GM12878 (cell line): ENCODE measurements at regions not wholly inside any gene's neighbourhood (a gene's known extent, or its start where the extent isn't known, plus 50 kb on each side); places are given as distances from the start of the nearest gene placed in this dataset.

ENCODE experiments used
- BHLHE40 ChIP-seq, 2 experiments: fragments of 450-650 bp in 1 of 2; IDR thresholded peaks; 2 replicates each; pipeline ENCODE4 v1.6.1; 2011 to 2017; ENCODE audit warnings: low read depth in 2 of 2, borderline replicate concordance in 1 of 2, improper control_type of control experiment in 1 of 2, low read length in 1 of 2, mild to moderate bottlenecking in 1 of 2
- BRCA1 ChIP-seq: IDR thresholded peaks from 2 replicates; pipeline ENCODE4 v1.6.1; 2011; ENCODE audit warnings: low read depth, low read length, improper control_type of control experiment
- CBFB ChIP-seq: IDR thresholded peaks from 2 replicates; pipeline ENCODE4 v1.6.1; 2016; ENCODE audit warnings: antibody characterized with exemption, low read depth
- CHD2 ChIP-seq: IDR thresholded peaks from 2 replicates; pipeline ENCODE4 v1.6.1; 2011; ENCODE audit warnings: low read depth, low read length, improper control_type of control experiment, borderline replicate concordance
- CREB1 ChIP-seq: IDR thresholded peaks from 2 replicates; pipeline ENCODE4 v1.6.1; 2012; ENCODE audit warnings: low read depth, mild to moderate bottlenecking, inconsistent platforms
- EZH2 ChIP-seq: IDR thresholded peaks from 2 replicates; pipeline ENCODE4 v1.6.1; 2012; ENCODE audit warnings: low read depth, mild to moderate bottlenecking, control low read depth, inconsistent platforms, low read length, borderline replicate concordance; ENCODE audit not compliant: control insufficient read depth
- MXI1 ChIP-seq: fragments of 150-350 bp; IDR thresholded peaks from 2 replicates; pipeline ENCODE4 v1.6.1; 2011; ENCODE audit warnings: low read depth, mild to moderate bottlenecking, inconsistent platforms, low read length, improper control_type of control experiment
- RAD21 ChIP-seq: IDR thresholded peaks from 2 replicates; pipeline ENCODE4 v1.6.1; 2011; ENCODE audit warnings: mild to moderate bottlenecking, low read depth, low read length, moderate library complexity; ENCODE audit not compliant: insufficient read depth
- SIN3A ChIP-seq: IDR thresholded peaks from 2 replicates; pipeline ENCODE4 v1.6.1; 2012; ENCODE audit warnings: low read depth, low read length, improper control_type of control experiment
- TARDBP ChIP-seq: IDR thresholded peaks from 2 replicates; pipeline ENCODE4 v1.6.1; 2016; ENCODE audit warnings: borderline replicate concordance
- TBL1XR1 ChIP-seq: IDR thresholded peaks from 2 replicates; pipeline ENCODE4 v1.6.1; 2012; ENCODE audit warnings: low read depth, low read length, improper control_type of control experiment
- TF ChIP-seq, protein P1 (sequence below), 3 experiments: IDR thresholded peaks in 2 of 3; conservative IDR thresholded peaks in 1 of 3; 2 replicates each; pipeline ENCODE4 v1.5.1; 2011; ENCODE audit warnings: low read depth in 3 of 3, low read length in 3 of 3, mild to moderate bottlenecking in 3 of 3, control low read depth in 2 of 3, moderate library complexity in 2 of 3, inconsistent platforms in 1 of 3, mixed read lengths in 1 of 3; ENCODE audit not compliant: control insufficient read depth in 2 of 3, insufficient read depth in 1 of 3; ENCODE audit errors: extremely low read depth in 1 of 3

GRCh38 chr12:86931714-86932113 lies 675.5 kb upstream of the MGAT4C start:
- TF ChIP-seq SIN3A (no peak), BRCA1 (no peak), CHD2 (no peak), TBL1XR1 (no peak), EZH2 (no peak), RAD21 (no peak), CBFB (no peak), BHLHE40 (IDR thresholded peaks at IDR 0.05; ENCODE audit: borderline replicate concordance in 1 of 2, low read depth in 2 of 2, low read length in 1 of 2) (no peak), TARDBP (no peak), CREB1 (no peak), MXI1 (no peak)
- TF ChIP-seq, protein P1, sequence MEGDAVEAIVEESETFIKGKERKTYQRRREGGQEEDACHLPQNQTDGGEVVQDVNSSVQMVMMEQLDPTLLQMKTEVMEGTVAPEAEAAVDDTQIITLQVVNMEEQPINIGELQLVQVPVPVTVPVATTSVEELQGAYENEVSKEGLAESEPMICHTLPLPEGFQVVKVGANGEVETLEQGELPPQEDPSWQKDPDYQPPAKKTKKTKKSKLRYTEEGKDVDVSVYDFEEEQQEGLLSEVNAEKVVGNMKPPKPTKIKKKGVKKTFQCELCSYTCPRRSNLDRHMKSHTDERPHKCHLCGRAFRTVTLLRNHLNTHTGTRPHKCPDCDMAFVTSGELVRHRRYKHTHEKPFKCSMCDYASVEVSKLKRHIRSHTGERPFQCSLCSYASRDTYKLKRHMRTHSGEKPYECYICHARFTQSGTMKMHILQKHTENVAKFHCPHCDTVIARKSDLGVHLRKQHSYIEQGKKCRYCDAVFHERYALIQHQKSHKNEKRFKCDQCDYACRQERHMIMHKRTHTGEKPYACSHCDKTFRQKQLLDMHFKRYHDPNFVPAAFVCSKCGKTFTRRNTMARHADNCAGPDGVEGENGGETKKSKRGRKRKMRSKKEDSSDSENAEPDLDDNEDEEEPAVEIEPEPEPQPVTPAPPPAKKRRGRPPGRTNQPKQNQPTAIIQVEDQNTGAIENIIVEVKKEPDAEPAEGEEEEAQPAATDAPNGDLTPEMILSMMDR (IDR thresholded peaks at IDR 0.05 in 2 of 3, conservative IDR thresholded peaks at IDR 0.05 in 1 of 3; ENCODE audit: control insufficient read depth in 2 of 3, extremely low read depth in 1 of 3, insufficient read depth in 1 of 3, low read depth in 3 of 3, low read length in 3 of 3), result no peak
